ENCODE measurements at regions not wholly inside any gene's neighbourhood (a gene's known extent, or its start where the extent isn't known, plus 50 kb on each side); places are given as distances from the start of the nearest gene placed in this dataset.

- Histone ChIP-seq H3K4me1 (peaks cover 0 to 6% of the 10 kb centered on the region in 2 donors), H3K27ac (no peak overlapping the region), H3K27me3 (no peaks in the 10 kb centered on the region), H3K4me3 (no peak overlapping the region), H3K9me3 (no peaks in the 10 kb centered on the region), H3K36me3 (no peaks in the 10 kb centered on the region)
- intact Hi-C loops (cut with DNase I) = no loop called here
- no peak for DNase-seq (ENCODE audit: low spot score in 2 of 2)
- no peak for TF ChIP-seq CTCF (IDR thresholded peaks at IDR 0.05)
Observed at GRCh38 chr4:74635074-74635473, 159.2 kb downstream of the BTC start.

- TF ChIP-seq CTCF (IDR thresholded peaks at IDR 0.05) = no peak
- H3K27ac ChIP-seq = no peak overlapping the region
Observed at GRCh38 chr4:74635490-74636123, 158.7 kb downstream of the BTC start.

GRCh38 chr4:74638001-74638400 lies 156.3 kb downstream of the BTC start:
- intact Hi-C loops (cut with DNase I) = no loop called here
- no peak for DNase-seq (ENCODE audit: low spot score in 2 of 2)
- no peak overlapping the region for H3K4me3 ChIP-seq

More at GRCh38 chr4:74635490-74636123, 158.7 kb downstream of the BTC start:
- H3K4me1 ChIP-seq = peaks cover 0 to 6% of the 10 kb centered on the region in 2 donors
- no peaks in the 10 kb centered on the region for H3K36me3 ChIP-seq
- DNase-seq (ENCODE audit: low spot score in 2 of 2) = no peak
- no peaks in the 10 kb centered on the region for H3K9me3 ChIP-seq
- no peaks in the 10 kb centered on the region for H3K27me3 ChIP-seq
- no peak overlapping the region for H3K4me3 ChIP-seq
- intact Hi-C loops (cut with DNase I) = no loop called here

GRCh38 chr4:74638689-74639088 lies 155.6 kb downstream of the BTC start:
- Histone ChIP-seq H3K4me1 (peaks cover 0 to 2% of the 10 kb centered on the region in 2 donors), H3K9me3 (no peaks in the 10 kb centered on the region), H3K27ac (no peak overlapping the region), H3K4me3 (no peak overlapping the region), H3K36me3 (no peaks in the 10 kb centered on the region), H3K27me3 (no peaks in the 10 kb centered on the region)
- no peak for DNase-seq (ENCODE audit: low spot score in 2 of 2)
- intact Hi-C loops (cut with DNase I) = no loop called here
- TF ChIP-seq CTCF (IDR thresholded peaks at IDR 0.05) = no peak

More at GRCh38 chr4:74638001-74638400, 156.3 kb downstream of the BTC start:
- no peaks in the 10 kb centered on the region for H3K9me3 ChIP-seq
- H3K27me3 ChIP-seq = no peaks in the 10 kb centered on the region
- TF ChIP-seq CTCF (IDR thresholded peaks at IDR 0.05) = no peak
- peaks cover 0 to 2% of the 10 kb centered on the region in 2 donors for H3K4me1 ChIP-seq
- H3K36me3 ChIP-seq = no peaks in the 10 kb centered on the region
- H3K27ac ChIP-seq = no peak overlapping the region

GRCh38 chr4:74640111-74640903 lies 154.0 kb downstream of the BTC start:
- H3K9me3 ChIP-seq = no peaks in the 10 kb centered on the region
- no peaks in the 10 kb centered on the region for H3K27me3 ChIP-seq
- no peak overlapping the region for H3K27ac ChIP-seq
- DNase-seq (ENCODE audit: low spot score in 2 of 2) = no peak
- H3K36me3 ChIP-seq = no peaks in the 10 kb centered on the region
- TF ChIP-seq CTCF (IDR thresholded peaks at IDR 0.05) = no peak
- intact Hi-C loops (cut with DNase I) = no loop called here
- H3K4me1 ChIP-seq = peaks cover 0 to 2% of the 10 kb centered on the region in 2 donors
- no peak overlapping the region for H3K4me3 ChIP-seq
